Lower leg skin (tissue), 4 donors: ENCODE measurements at regions not wholly inside any gene's neighbourhood (a gene's known extent, or its start where the extent isn't known, plus 50 kb on each side); places are given as distances from the start of the nearest gene placed in this dataset.
"Not testable (repeated sequence)": the region's sequence is repeated elsewhere in the genome, so short reads cannot be mapped to it uniquely, and the experiment has no call there.

Source experiments
- DNase-seq, 2 donors: peaks; one replicate each; pipeline ENCODE4 v3.0.0-alpha.2; 2019; ENCODE audit warnings: low spot score in 2 of 2
- H3K4me3 ChIP-seq: fragments of 200-600 bp; sonication (generic); 2 replicates; pipeline ENCODE4 v1.5.1; 2017; ENCODE audit warnings: mild to moderate bottlenecking, low read depth; ENCODE audit not compliant: poor library complexity, severe bottlenecking
- CTCF ChIP-seq, 3 donors: fragments of 450-650 bp; IDR thresholded peaks; one replicate each; pipeline ENCODE4 v1.5.1; 2016; ENCODE audit warnings: antibody characterized with exemption in 3 of 3, mild to moderate bottlenecking in 3 of 3, moderate library complexity in 2 of 3
- POLR2A ChIP-seq, 2 donors: fragments of 450-650 bp; IDR thresholded peaks; one replicate each; pipeline ENCODE4 v1.6.1; 2016 to 2017; ENCODE audit warnings: antibody characterized with exemption in 2 of 2, mild to moderate bottlenecking in 1 of 2, moderate library complexity in 1 of 2
- WGBS, 2 donors: methylation state at CpG; one replicate each; pipeline ENCODE4 v1.1.5; 2018; 5-methylcytosine and 5-hydroxymethylcytosine counted together
- intact Hi-C: fragments of 100-400 bp; cut with DNase I; formaldehyde crosslinking; loops from one replicate; pipeline ENCODE4 v1.15.0; 2023; ENCODE audit warnings: low total_unique reads

- no peak overlapping the region for H3K4me3 ChIP-seq
- intact Hi-C loops, result loop anchor here (5.0 kb wide), 1 partner anchor 1531 kb away; no protein-coding TSS in a partner anchor
- 62 to 96% methylated on average over 3 of the region's 3 CpGs for WGBS, 2 donors
- TF ChIP-seq CTCF (IDR thresholded peaks at IDR 0.05) (no peak), POLR2A (IDR thresholded peaks at IDR 0.05) (no peak)
- DNase-seq, result peak in 1 of 2 donors; percentile 43
Observed at GRCh38 chr7:152583006-152583405, 92.9 kb downstream of the XRCC2 start.

- 50 to 71% methylated on average over 10 of the region's 10 CpGs for WGBS, 2 donors
- DNase-seq, result peak in 1 of 2 donors; percentile 78
- intact Hi-C loops, result no loop called here
- H3K4me3 ChIP-seq, result no peak overlapping the region
- TF ChIP-seq POLR2A (IDR thresholded peaks at IDR 0.05) (no peak), CTCF (IDR thresholded peaks at IDR 0.05) (no peak)
Observed at GRCh38 chr7:152579070-152579469, 96.9 kb downstream of the XRCC2 start.

GRCh38 chr7:152577339-152577738, 98.6 kb downstream of the XRCC2 start:
- 0 to 83% methylated on average over 1 of the region's 1 CpG for WGBS, 2 donors
- no peak for DNase-seq

GRCh38 chr7:152574892-152575548, 100.9 kb downstream of the XRCC2 start:
- DNase-seq, result no peak
- no peak for TF ChIP-seq CTCF (IDR thresholded peaks at IDR 0.05)
- no peak for TF ChIP-seq POLR2A (IDR thresholded peaks at IDR 0.05)
- intact Hi-C loops, result no loop called here
- H3K4me3 ChIP-seq, result no peak overlapping the region
- WGBS, 2 donors, result 33 to 43% methylated on average over 8 to 15 of the region's 15 CpGs

More at GRCh38 chr7:152577339-152577738, 98.6 kb downstream of the XRCC2 start:
- intact Hi-C loops, result no loop called here
- TF ChIP-seq POLR2A (IDR thresholded peaks at IDR 0.05), result no peak
- TF ChIP-seq CTCF (IDR thresholded peaks at IDR 0.05), result no peak
- no peak overlapping the region for H3K4me3 ChIP-seq

- intact Hi-C loops, result not testable (repeated sequence)
Observed at GRCh38 chr7:152573186-152573585, 102.8 kb downstream of the XRCC2 start.

GRCh38 chr7:152572101-152572500, 103.8 kb downstream of the XRCC2 start:
- DNase-seq, result no peak
- 43 to 53% methylated on average over 5 of the region's 5 CpGs for WGBS, 2 donors
- intact Hi-C loops, result no loop called here
- no peak for TF ChIP-seq POLR2A (IDR thresholded peaks at IDR 0.05)
- no peak for TF ChIP-seq CTCF (IDR thresholded peaks at IDR 0.05)
- no peak overlapping the region for H3K4me3 ChIP-seq

More at GRCh38 chr7:152573186-152573585, 102.8 kb downstream of the XRCC2 start:
- 86 to 90% methylated on average over 6 of the region's 6 CpGs for WGBS, 2 donors
- DNase-seq, result peak in 1 of 2 donors; percentile 53
- H3K4me3 ChIP-seq, result not testable (repeated sequence)
